ENCODE measurements at regions not wholly inside any gene's neighbourhood (a gene's known extent, or its start where the extent isn't known, plus 50 kb on each side); places are given as distances from the start of the nearest gene placed in this dataset.

DNA sequence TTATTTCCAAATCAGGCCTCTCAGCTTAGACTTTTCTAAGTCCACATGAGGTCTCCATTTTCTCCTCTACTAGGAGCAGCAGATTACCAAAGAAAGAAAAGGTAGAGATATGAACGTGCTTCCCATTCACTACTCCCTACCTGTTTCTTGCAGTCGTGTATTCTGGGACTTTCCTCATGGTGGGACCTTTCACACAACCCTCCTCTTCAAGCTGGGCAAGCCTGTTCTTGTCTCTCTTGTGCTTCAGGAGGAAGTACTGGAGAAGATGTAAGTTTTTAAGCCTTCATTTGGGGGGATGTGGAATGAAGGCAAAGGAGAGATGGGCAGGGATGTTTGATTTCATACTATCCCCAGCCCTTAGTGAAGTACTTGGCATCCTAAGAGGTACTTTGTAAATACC lies 128.8 kb upstream of the SESN3 start:
- TF ChIP-seq POLR2AphosphoS5 (IDR thresholded peaks at IDR 0.05; ENCODE audit: low read depth, low read length) (no peak), TAF1 (IDR thresholded peaks at IDR 0.05; ENCODE audit: borderline replicate concordance, insufficient read depth, low read length) (no peak), FOXP2 (optimal IDR thresholded peaks at IDR 0.05; ENCODE audit: borderline replicate concordance, extremely low read depth, extremely low read length, insufficient read depth) (no peak), SIN3A (IDR thresholded peaks at IDR 0.05; ENCODE audit: borderline replicate concordance, insufficient read depth, low read length) (no peak)
- TF ChIP-seq, protein P1, sequence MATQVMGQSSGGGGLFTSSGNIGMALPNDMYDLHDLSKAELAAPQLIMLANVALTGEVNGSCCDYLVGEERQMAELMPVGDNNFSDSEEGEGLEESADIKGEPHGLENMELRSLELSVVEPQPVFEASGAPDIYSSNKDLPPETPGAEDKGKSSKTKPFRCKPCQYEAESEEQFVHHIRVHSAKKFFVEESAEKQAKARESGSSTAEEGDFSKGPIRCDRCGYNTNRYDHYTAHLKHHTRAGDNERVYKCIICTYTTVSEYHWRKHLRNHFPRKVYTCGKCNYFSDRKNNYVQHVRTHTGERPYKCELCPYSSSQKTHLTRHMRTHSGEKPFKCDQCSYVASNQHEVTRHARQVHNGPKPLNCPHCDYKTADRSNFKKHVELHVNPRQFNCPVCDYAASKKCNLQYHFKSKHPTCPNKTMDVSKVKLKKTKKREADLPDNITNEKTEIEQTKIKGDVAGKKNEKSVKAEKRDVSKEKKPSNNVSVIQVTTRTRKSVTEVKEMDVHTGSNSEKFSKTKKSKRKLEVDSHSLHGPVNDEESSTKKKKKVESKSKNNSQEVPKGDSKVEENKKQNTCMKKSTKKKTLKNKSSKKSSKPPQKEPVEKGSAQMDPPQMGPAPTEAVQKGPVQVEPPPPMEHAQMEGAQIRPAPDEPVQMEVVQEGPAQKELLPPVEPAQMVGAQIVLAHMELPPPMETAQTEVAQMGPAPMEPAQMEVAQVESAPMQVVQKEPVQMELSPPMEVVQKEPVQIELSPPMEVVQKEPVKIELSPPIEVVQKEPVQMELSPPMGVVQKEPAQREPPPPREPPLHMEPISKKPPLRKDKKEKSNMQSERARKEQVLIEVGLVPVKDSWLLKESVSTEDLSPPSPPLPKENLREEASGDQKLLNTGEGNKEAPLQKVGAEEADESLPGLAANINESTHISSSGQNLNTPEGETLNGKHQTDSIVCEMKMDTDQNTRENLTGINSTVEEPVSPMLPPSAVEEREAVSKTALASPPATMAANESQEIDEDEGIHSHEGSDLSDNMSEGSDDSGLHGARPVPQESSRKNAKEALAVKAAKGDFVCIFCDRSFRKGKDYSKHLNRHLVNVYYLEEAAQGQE (IDR thresholded peaks at IDR 0.05; ENCODE audit: insufficient read depth in 1 of 2, low read depth in 2 of 2, low read length in 2 of 2): no peak

DNA sequence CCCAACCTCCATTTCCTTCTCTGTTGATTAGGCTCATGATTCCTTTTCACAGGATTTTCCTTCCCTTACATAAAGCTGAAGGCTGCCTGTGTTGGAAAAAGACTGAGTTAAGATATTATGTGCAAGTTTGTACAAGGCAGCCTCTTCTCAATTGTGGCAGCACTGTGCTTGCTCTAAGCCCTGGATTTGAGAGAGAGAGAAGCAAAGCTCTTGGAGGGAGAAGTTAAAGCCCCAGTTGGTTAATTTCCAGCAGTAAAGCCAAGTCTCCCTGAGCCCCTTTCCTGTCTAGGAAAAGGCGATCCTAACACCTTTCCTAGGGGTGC lies 128.3 kb upstream of the SESN3 start:
- TF ChIP-seq, protein P1 (IDR thresholded peaks at IDR 0.05; ENCODE audit: insufficient read depth in 1 of 2, low read depth in 2 of 2, low read length in 2 of 2): no peak
- TF ChIP-seq TAF1 (IDR thresholded peaks at IDR 0.05; ENCODE audit: borderline replicate concordance, insufficient read depth, low read length): no peak
- TF ChIP-seq FOXP2 (optimal IDR thresholded peaks at IDR 0.05; ENCODE audit: borderline replicate concordance, extremely low read depth, extremely low read length, insufficient read depth): no peak
- no peak for TF ChIP-seq POLR2AphosphoS5 (IDR thresholded peaks at IDR 0.05; ENCODE audit: low read depth, low read length)
- TF ChIP-seq SIN3A (IDR thresholded peaks at IDR 0.05; ENCODE audit: borderline replicate concordance, insufficient read depth, low read length): no peak

DNA sequence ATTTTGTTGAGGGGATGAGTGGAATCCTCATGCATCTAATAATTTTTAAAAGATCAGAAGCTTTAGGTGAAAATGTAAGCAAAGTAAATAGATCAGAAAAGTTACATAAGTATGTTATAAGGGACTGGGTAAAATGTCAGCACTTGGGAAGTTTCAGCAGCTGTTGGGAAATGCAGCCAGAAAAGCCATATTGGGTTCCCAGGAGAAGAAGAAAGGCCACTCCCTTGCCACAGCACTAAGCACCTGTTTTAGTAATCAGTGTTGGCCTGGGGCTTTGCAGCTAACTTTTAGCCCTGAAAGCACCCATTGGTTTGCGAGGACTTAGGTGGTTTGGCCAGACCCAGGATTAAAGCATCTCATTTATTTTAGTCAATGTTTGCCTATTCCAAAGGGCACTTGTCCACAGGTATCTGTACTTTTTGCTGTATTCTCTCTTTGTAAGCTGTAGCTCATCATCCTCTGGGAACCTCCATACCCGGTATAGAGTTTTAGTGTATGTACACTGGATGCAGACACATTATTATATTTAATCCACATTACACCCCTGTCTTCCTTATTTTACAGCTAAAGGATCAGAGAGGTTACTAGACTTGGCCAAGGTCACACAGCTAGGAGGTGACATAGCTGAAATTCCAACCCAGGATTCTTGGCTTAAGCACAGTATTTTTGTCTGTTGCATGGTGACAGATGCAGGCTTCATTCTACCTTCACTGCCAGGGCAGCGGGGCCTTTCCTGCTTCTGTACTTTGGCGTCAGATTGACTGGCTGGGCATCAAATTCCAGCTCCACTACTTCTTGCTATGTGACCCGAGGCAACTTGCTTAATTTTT lies 127.7 kb upstream of the SESN3 start:
- TF ChIP-seq TAF1 (IDR thresholded peaks at IDR 0.05; ENCODE audit: borderline replicate concordance, insufficient read depth, low read length) (no peak), POLR2AphosphoS5 (IDR thresholded peaks at IDR 0.05; ENCODE audit: low read depth, low read length) (no peak), SIN3A (IDR thresholded peaks at IDR 0.05; ENCODE audit: borderline replicate concordance, insufficient read depth, low read length) (no peak), FOXP2 (optimal IDR thresholded peaks at IDR 0.05; ENCODE audit: borderline replicate concordance, extremely low read depth, extremely low read length, insufficient read depth) (no peak)
- TF ChIP-seq, protein P1 (IDR thresholded peaks at IDR 0.05; ENCODE audit: insufficient read depth in 1 of 2, low read depth in 2 of 2, low read length in 2 of 2): no peak

DNA sequence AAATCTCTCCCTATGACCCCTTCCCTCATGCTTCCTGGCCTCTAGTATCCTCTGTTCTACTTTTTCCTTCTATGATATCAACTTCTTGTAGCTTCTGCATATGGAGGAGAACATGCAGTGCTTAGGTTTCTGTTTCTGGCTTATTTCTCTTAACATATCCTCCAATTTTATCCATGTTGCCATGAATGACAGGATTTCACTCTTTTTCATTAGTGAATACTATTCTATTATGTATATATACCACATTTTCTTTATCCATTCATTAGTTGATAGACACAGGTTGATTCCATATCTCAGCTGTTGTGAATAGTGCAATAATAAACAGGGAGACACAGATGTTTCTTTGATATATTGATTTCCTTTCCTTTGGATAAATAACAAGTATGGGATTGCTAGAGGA lies 123.3 kb upstream of the SESN3 start:
- TF ChIP-seq FOXP2 (optimal IDR thresholded peaks at IDR 0.05; ENCODE audit: borderline replicate concordance, extremely low read depth, extremely low read length, insufficient read depth) (no peak), SIN3A (IDR thresholded peaks at IDR 0.05; ENCODE audit: borderline replicate concordance, insufficient read depth, low read length) (no peak), TAF1 (IDR thresholded peaks at IDR 0.05; ENCODE audit: borderline replicate concordance, insufficient read depth, low read length) (no peak), POLR2AphosphoS5 (IDR thresholded peaks at IDR 0.05; ENCODE audit: low read depth, low read length) (no peak)
- TF ChIP-seq, protein P1 (IDR thresholded peaks at IDR 0.05; ENCODE audit: insufficient read depth in 1 of 2, low read depth in 2 of 2, low read length in 2 of 2): no peak
